Transverse colon (tissue), 4 donors: ENCODE measurements at regions not wholly inside any gene's neighbourhood (a gene's known extent, or its start where the extent isn't known, plus 50 kb on each side); places are given as distances from the start of the nearest gene placed in this dataset.

Experiments used
- DNase-seq: peaks from one replicate; pipeline ENCODE4 v3.0.0-alpha.2; 2019
- H3K27ac ChIP-seq, 4 donors: fragments of 200-600 bp; sonication (generic); 2 replicates each; pipeline ENCODE4 v1.5.1; 2016 to 2018; ENCODE audit warnings: inconsistent platforms in 4 of 4
- H3K27me3 ChIP-seq: fragments of 200-600 bp; sonication (generic); 2 replicates; pipeline ENCODE4 v1.5.1; 2017; ENCODE audit warnings: inconsistent platforms
- H3K36me3 ChIP-seq, 4 donors: fragments of 200-600 bp; sonication (generic); 2 replicates each; pipeline ENCODE4 v1.5.1; 2017 to 2019; ENCODE audit warnings: inconsistent platforms in 4 of 4
- H3K4me1 ChIP-seq, 4 donors: fragments of 200-600 bp; sonication (generic); 2 replicates each; pipeline ENCODE4 v1.5.1; 2017 to 2020; ENCODE audit warnings: inconsistent platforms in 4 of 4
- H3K4me3 ChIP-seq, 4 donors: fragments of 200-600 bp; sonication (generic); 1 replicate in 1 of 4; 2 replicates in 3 of 4; pipeline versions ENCODE4 v1.5.1 to v1.6.1; 2017 to 2019; ENCODE audit warnings: inconsistent platforms in 4 of 4
- H3K9me3 ChIP-seq, 2 donors: fragments of 200-600 bp; sonication (generic); 2 replicates each; pipeline ENCODE4 v1.5.1; 2017 to 2019; ENCODE audit warnings: inconsistent platforms in 2 of 2
- EP300 ChIP-seq: sonication (generic); formaldehyde crosslinking; IDR thresholded peaks from one replicate; pipeline ENCODE4 v1.6.1; 2017; ENCODE audit warnings: antibody characterized with exemption, low read depth
- POLR2A ChIP-seq: fragments of 450-650 bp; IDR thresholded peaks from one replicate; pipeline ENCODE4 v1.6.1; 2016; ENCODE audit warnings: antibody characterized with exemption, mild to moderate bottlenecking, moderate library complexity
- POLR2AphosphoS5 ChIP-seq, 3 donors: sonication (generic); formaldehyde crosslinking; IDR thresholded peaks; one replicate each; pipeline ENCODE4 v1.6.1; 2016; ENCODE audit warnings: antibody characterized with exemption in 3 of 3
- WGBS, 2 donors: methylation state at CpG; one replicate each; pipeline ENCODE4 v1.1.5; 2018; ENCODE audit warnings: low coverage in 1 of 2; 5-methylcytosine and 5-hydroxymethylcytosine counted together
- in situ Hi-C, 4 donors: fragments of 200-750 bp; cut with MboI; loops; one replicate each; pipeline versions ENCODE4 v1.15.0 to v1.15.1; 2017; ENCODE audit warnings: low sequenced_read_pairs in 3 of 4, low pct_ligation_motif_present in 1 of 4, low pct_unique_long_range_greater_than_20kb in 1 of 4
- intact Hi-C: fragments of 100-400 bp; cut with DNase I; formaldehyde crosslinking; loops from one replicate; pipeline ENCODE4 v1.15.1; 2023; ENCODE audit warnings: low total_unique reads
- TF ChIP-seq, protein P1 (sequence below), 5 experiments: fragments of 200-600 bp in 3 of 5; fragments of 450-650 bp in 2 of 5; sonication (generic) in 3 of 5; IDR thresholded peaks; 1 replicate in 2 of 5; 2 replicates in 3 of 5; pipeline ENCODE4 v1.5.1; 2016 to 2017; ENCODE audit warnings: antibody characterized with exemption in 5 of 5, inconsistent platforms in 3 of 5, mild to moderate bottlenecking in 2 of 5, moderate library complexity in 1 of 5

DNA sequence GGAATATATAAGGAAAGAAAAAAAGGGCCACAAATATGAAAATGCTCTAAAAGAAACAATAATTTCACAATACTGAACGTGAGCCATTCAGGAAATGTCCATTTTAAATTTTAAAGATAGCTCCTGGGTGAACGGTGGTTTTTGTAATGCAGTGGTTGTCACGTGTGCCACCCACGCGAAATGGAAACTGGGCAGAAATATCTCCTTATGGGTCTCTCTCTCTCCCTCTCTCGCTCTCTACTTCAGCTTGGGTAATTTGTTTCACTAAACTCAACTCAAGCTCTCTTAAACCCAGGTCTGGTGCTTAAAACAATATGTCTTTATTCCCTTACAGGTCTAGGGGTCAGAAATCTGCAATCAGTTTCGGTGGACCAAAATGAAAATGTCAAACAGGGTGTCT is 150.8 kb downstream of the OR2B2 start:
- Histone ChIP-seq H3K36me3 (no peaks in the 10 kb centered on the region), H3K27ac (no peak overlapping the region), H3K27me3 (peaks cover 5% of the 10 kb centered on the region), H3K4me3 (no peak overlapping the region), H3K4me1 (peaks cover 0 to 14% (median 3%) of the 10 kb centered on the region in 4 donors), H3K9me3 (no peaks in the 10 kb centered on the region)
- intact Hi-C loops = no loop called here
- in situ Hi-C loops = loop anchor here in 2 of 4 donors (25.0 kb wide), 2 partner anchors 249 to 449 kb away; partner anchors contain the start of gene POM121L2 (in 1 of the 2)
- TF ChIP-seq EP300 = no peak
- DNase-seq = no peak
- 52 to 60% methylated on average over 7 of the region's 7 CpGs for WGBS, 2 donors

DNA sequence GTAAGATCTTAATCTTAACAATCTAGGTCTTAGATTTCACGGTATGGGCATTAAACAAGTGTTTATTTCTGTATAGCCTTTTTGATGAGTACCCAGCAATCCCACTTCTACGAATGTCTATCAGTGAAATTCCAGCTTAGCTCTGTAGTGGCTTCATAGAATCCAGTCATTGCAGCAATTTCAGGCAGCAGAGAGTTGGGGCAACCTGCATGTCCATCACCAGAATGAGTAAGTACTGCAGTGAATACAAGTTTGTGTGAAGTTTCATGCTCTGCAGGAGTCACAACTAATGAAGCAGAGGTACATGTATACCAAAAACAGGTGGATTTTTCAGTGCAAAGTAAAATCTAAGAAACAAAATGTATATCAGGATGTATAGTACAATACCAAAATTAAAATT is 151.7 kb downstream of the OR2B2 start:
- peaks cover 5% of the 10 kb centered on the region for H3K27me3 ChIP-seq
- no peak overlapping the region for H3K4me3 ChIP-seq
- in situ Hi-C loops (loop anchor here in 2 of 4 donors (25.0 kb wide), 2 partner anchors 248 to 448 kb away; partner anchors contain the start of gene POM121L2 (in 1 of the 2)), intact Hi-C loops (no loop called here)
- peaks cover 0 to 14% (median 3%) of the 10 kb centered on the region in 4 donors for H3K4me1 ChIP-seq
- no peak for DNase-seq
- H3K36me3 ChIP-seq = no peaks in the 10 kb centered on the region
- no peak overlapping the region for H3K27ac ChIP-seq
- H3K9me3 ChIP-seq = no peaks in the 10 kb centered on the region
- TF ChIP-seq, protein P1, sequence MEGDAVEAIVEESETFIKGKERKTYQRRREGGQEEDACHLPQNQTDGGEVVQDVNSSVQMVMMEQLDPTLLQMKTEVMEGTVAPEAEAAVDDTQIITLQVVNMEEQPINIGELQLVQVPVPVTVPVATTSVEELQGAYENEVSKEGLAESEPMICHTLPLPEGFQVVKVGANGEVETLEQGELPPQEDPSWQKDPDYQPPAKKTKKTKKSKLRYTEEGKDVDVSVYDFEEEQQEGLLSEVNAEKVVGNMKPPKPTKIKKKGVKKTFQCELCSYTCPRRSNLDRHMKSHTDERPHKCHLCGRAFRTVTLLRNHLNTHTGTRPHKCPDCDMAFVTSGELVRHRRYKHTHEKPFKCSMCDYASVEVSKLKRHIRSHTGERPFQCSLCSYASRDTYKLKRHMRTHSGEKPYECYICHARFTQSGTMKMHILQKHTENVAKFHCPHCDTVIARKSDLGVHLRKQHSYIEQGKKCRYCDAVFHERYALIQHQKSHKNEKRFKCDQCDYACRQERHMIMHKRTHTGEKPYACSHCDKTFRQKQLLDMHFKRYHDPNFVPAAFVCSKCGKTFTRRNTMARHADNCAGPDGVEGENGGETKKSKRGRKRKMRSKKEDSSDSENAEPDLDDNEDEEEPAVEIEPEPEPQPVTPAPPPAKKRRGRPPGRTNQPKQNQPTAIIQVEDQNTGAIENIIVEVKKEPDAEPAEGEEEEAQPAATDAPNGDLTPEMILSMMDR (IDR thresholded peaks at IDR 0.05) = no peak
- TF ChIP-seq POLR2A = no peak
- no peak for TF ChIP-seq EP300
- TF ChIP-seq POLR2AphosphoS5 (IDR thresholded peaks at IDR 0.05) = no peak
- WGBS, 2 donors = 86 to 88% methylated on average over 2 of the region's 2 CpGs

DNA sequence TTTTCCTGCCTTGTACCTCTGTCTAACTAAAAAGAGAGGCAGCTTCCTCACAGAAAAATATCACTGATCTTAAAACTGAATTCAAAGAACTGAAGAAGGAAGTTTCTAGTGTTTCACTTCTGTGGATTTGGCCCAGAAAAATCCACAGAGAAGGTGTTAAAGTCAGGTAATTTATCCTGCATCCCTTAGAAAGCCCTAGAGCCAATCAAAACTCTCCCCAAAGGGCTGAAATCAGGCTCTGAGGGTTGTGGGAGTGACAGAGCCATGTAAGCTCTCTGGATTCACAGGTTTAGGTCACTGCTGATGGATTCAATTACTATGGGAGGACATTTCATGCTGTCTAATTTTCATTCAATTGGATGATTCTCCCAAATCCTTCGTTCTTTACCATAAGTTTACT is 152.3 kb downstream of the OR2B2 start:
- Histone ChIP-seq H3K27me3 (peaks cover 5% of the 10 kb centered on the region), H3K27ac (no peak overlapping the region), H3K4me1 (peaks cover 0 to 14% (median 3%) of the 10 kb centered on the region in 4 donors), H3K9me3 (no peaks in the 10 kb centered on the region), H3K4me3 (no peak overlapping the region), H3K36me3 (no peaks in the 10 kb centered on the region)
- 79 to 86% methylated on average over 1 of the region's 1 CpG for WGBS, 2 donors
- DNase-seq = no peak
- TF ChIP-seq POLR2AphosphoS5 (IDR thresholded peaks at IDR 0.05) = no peak
- TF ChIP-seq, protein P1 (IDR thresholded peaks at IDR 0.05) = no peak
- no peak for TF ChIP-seq POLR2A
- no peak for TF ChIP-seq EP300
- in situ Hi-C loops (loop anchor here in 3 of 4 donors (10.0 to 25.0 kb wide), 3 partner anchors 245 to 448 kb away; partner anchors contain the start of gene POM121L2 (in 1 of the 3)), intact Hi-C loops (no loop called here)

DNA sequence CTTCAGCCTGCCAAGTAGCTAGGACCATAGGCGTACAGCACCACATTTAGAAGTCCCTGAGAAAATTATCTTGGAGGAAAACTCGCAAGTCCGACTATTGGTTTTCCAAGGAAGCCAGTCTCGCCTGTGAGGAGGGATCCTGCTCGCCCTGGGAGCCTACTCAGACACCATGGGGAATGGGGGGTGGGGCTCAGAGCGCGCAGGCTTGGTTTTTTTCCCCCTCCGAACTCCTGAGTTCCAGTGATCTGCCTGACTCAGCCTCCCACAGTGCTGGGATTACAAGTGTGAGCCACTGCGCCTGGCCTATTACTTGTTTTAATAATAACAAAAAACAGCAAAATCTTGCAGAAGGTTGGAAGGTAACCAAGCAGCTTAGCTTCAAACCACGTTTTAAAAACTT is 153.7 kb downstream of the OR2B2 start:
- H3K27ac ChIP-seq = no peak overlapping the region
- WGBS, 2 donors = 71 to 85% methylated on average over 1 to 10 of the region's 10 CpGs
- in situ Hi-C loops = loop anchor here in 3 of 4 donors (10.0 to 25.0 kb wide), 3 partner anchors 244 to 446 kb away; partner anchors contain the start of gene POM121L2 (in 1 of the 3)
- no peaks in the 10 kb centered on the region for H3K9me3 ChIP-seq
- no peak overlapping the region for H3K4me3 ChIP-seq
- no peaks in the 10 kb centered on the region for H3K36me3 ChIP-seq
- H3K27me3 ChIP-seq = peaks cover 5% of the 10 kb centered on the region
- TF ChIP-seq POLR2AphosphoS5 (IDR thresholded peaks at IDR 0.05) (no peak), EP300 (no peak), POLR2A (no peak)
- TF ChIP-seq, protein P1 (IDR thresholded peaks at IDR 0.05) = no peak
- intact Hi-C loops = no loop called here
- no peak for DNase-seq
- H3K4me1 ChIP-seq = peaks cover 3 to 25% (median 11%) of the 10 kb centered on the region in 4 donors
